SK-N-SH (cell line): ENCODE measurements at regions not wholly inside any gene's neighbourhood (a gene's known extent, or its start where the extent isn't known, plus 50 kb on each side); places are given as distances from the start of the nearest gene placed in this dataset.

Experiments used
- CTCF ChIA-PET: fragments of 300-600, 350-600 bp; formaldehyde crosslinking; extraction: SDS; loops from one replicate; lab custom pipeline; 2021; lab: Yijun Ruan, JAX
- POLR2A ChIA-PET: fragments of 350-600 bp; sonication (Branson Sonifier 250); formaldehyde crosslinking; extraction: SDS; loops from one replicate; lab custom pipeline; 2020; ENCODE audit warnings: antibody characterized with exemption, inconsistent platforms; lab: Yijun Ruan, JAX
- DNase-seq: peaks from one replicate; pipeline ENCODE4 v3.0.0; 2012
- H2AFZ ChIP-seq: fragments of 200-600 bp; sonication (generic); 2 replicates; pipeline ENCODE4 v1.8.1; 2016; ENCODE audit warnings: antibody characterized with exemption, mild to moderate bottlenecking, low read depth
- H3F3A ChIP-seq: fragments of 200-600 bp; sonication (generic); replicated peaks from 2 replicates; pipeline ENCODE3; 2016; ENCODE audit warnings: antibody characterized with exemption, mild to moderate bottlenecking; ENCODE audit not compliant: insufficient read depth
- H3K27ac ChIP-seq, 2 experiments: fragments of 200-500 bp in 1 of 2; fragments of 200-600 bp in 1 of 2; sonication (Bioruptor generic) in 1 of 2; sonication (generic), shearing (Covaris generic) in 1 of 2; 2 replicates each; pipeline versions ENCODE4 v1.5.1 to v1.6.1; 2014 to 2016; ENCODE audit warnings: low read depth in 2 of 2, inconsistent platforms in 1 of 2, low read length in 1 of 2, mild to moderate bottlenecking in 1 of 2, mixed read lengths in 1 of 2
- H3K27me3 ChIP-seq: fragments of 200-600 bp; sonication (generic), shearing (Covaris generic); 2 replicates; pipeline ENCODE4 v1.6.1; 2016; ENCODE audit warnings: mixed run types; ENCODE audit not compliant: insufficient read depth
- H3K36me3 ChIP-seq, 2 experiments: fragments of 200-500 bp in 1 of 2; fragments of 200-600 bp in 1 of 2; sonication (Bioruptor generic) in 1 of 2; sonication (generic) in 1 of 2; replicated peaks in 1 of 2; 2 replicates each; pipeline versions ENCODE3 to v1.5.1; 2014 to 2016; ENCODE audit warnings: low read length in 1 of 2, mild to moderate bottlenecking in 1 of 2; ENCODE audit not compliant: insufficient read depth in 2 of 2, control insufficient read depth in 1 of 2
- H3K4me1 ChIP-seq, 2 experiments: fragments of 200-500 bp in 1 of 2; fragments of 200-600 bp in 1 of 2; sonication (Bioruptor generic) in 1 of 2; sonication (generic), shearing (Covaris generic) in 1 of 2; 2 replicates each; pipeline versions ENCODE4 v1.5.1 to v1.6.1; 2014 to 2016; ENCODE audit warnings: low read depth in 1 of 2, low read length in 1 of 2, mixed run types in 1 of 2; ENCODE audit not compliant: insufficient read depth in 2 of 2, control insufficient read depth in 1 of 2
- H3K4me2 ChIP-seq: fragments of 200-600 bp; sonication (generic), shearing (Covaris generic); 2 replicates; pipeline ENCODE4 v1.6.1; 2017; ENCODE audit warnings: mixed run types
- H3K4me3 ChIP-seq, 2 experiments: fragments of 200-500 bp in 1 of 2; fragments of 200-600 bp in 1 of 2; sonication (Bioruptor generic) in 1 of 2; sonication (generic), shearing (Covaris generic) in 1 of 2; 2 replicates each; pipeline versions ENCODE4 v1.5.1 to v1.8.1; 2014 to 2016; ENCODE audit warnings: low read depth in 2 of 2, inconsistent platforms in 1 of 2, low read length in 1 of 2, mild to moderate bottlenecking in 1 of 2, mixed read lengths in 1 of 2, moderate library complexity in 1 of 2
- H3K79me2 ChIP-seq: fragments of 200-600 bp; sonication (generic); 2 replicates; pipeline ENCODE4 v1.8.1; 2017; ENCODE audit warnings: mild to moderate bottlenecking; ENCODE audit not compliant: insufficient read depth
- H3K9ac ChIP-seq: fragments of 200-600 bp; sonication (generic); 2 replicates; pipeline ENCODE4 v1.6.1; 2017; ENCODE audit warnings: mixed run types
- H3K9me2 ChIP-seq: fragments of 200-600 bp; sonication (generic); 2 replicates; pipeline ENCODE4 v1.6.1; 2017; ENCODE audit warnings: mixed run types
- H3K9me3 ChIP-seq: fragments of 200-600 bp; sonication (generic); 2 replicates; pipeline ENCODE4 v1.6.1; 2017; ENCODE audit warnings: mixed run types, mild to moderate bottlenecking, moderate library complexity
- H4K20me1 ChIP-seq: fragments of 200-600 bp; sonication (generic); 2 replicates; pipeline ENCODE4 v1.6.1; 2017; ENCODE audit warnings: mild to moderate bottlenecking, mixed run types; ENCODE audit not compliant: insufficient read depth
- CHD2 ChIP-seq: fragments of 150-350 bp; IDR thresholded peaks from 2 replicates; pipeline ENCODE4 v1.6.1; 2018; ENCODE audit warnings: low read length; ENCODE audit not compliant: partially characterized antibody
- CTCF ChIP-seq: fragments of 200-600 bp; sonication (generic); IDR thresholded peaks from 2 replicates; pipeline ENCODE4 v1.6.1; 2017; ENCODE audit warnings: antibody characterized with exemption, mild to moderate bottlenecking, moderate library complexity
- EZH2phosphoT487 ChIP-seq: fragments of 200-600 bp; sonication (generic); IDR thresholded peaks from 2 replicates; pipeline ENCODE4 v1.6.1; 2017; ENCODE audit warnings: low read depth, mixed run types, mild to moderate bottlenecking, antibody characterized with exemption, moderate library complexity, borderline replicate concordance
- GABPA ChIP-seq: IDR thresholded peaks from 2 replicates; pipeline ENCODE4 v1.4.0; 2012; ENCODE audit warnings: low read depth, mild to moderate bottlenecking
- GATA2 ChIP-seq: sonication (generic); formaldehyde crosslinking; IDR thresholded peaks from 2 replicates; pipeline ENCODE4 v1.5.0; 2020; ENCODE audit warnings: mild to moderate bottlenecking, missing genetic modification reagents
- JUND ChIP-seq: IDR thresholded peaks from 2 replicates; pipeline ENCODE4 v1.4.0; 2012
- PBX3 ChIP-seq: IDR thresholded peaks from 2 replicates; pipeline ENCODE4; 2012
- POLR2AphosphoS5 ChIP-seq: IDR thresholded peaks from 2 replicates; pipeline ENCODE4 v1.6.1; 2012; ENCODE audit warnings: low read depth, low read length
- RAD21 ChIP-seq: IDR thresholded peaks from 2 replicates; pipeline ENCODE4 v1.6.1; 2012; ENCODE audit warnings: mild to moderate bottlenecking, low read length
- RCOR1 ChIP-seq: fragments of 150-350 bp; IDR thresholded peaks from 2 replicates; pipeline ENCODE4 v1.6.1; 2017; ENCODE audit warnings: antibody characterized with exemption, low read length
- RXRA ChIP-seq: IDR thresholded peaks from 2 replicates; pipeline ENCODE4 v1.4.0; 2012; ENCODE audit warnings: low read depth, mild to moderate bottlenecking, borderline replicate concordance
- SMC3 ChIP-seq: IDR thresholded peaks from 2 replicates; pipeline ENCODE4 v1.6.1; 2012; ENCODE audit warnings: low read depth, low read length, improper control_type of control experiment
- USF2 ChIP-seq: fragments of 150-350 bp; IDR thresholded peaks from 2 replicates; pipeline ENCODE4 v1.6.1; 2017; ENCODE audit warnings: antibody characterized with exemption, low read length, low read depth, borderline replicate concordance
- ZBTB33 ChIP-seq: IDR thresholded peaks from 2 replicates; pipeline ENCODE4 v1.4.0; 2012; ENCODE audit warnings: low read depth, borderline replicate concordance
- WGBS: methylation state at CpG from one replicate; pipeline ENCODE4 v1.1.6; 2017; ENCODE audit warnings: low lambda C conversion rate; 5-methylcytosine and 5-hydroxymethylcytosine counted together

- no peak overlapping the region for H3K4me2 ChIP-seq
- no peaks in the 10 kb centered on the region for H3K27me3 ChIP-seq
- no peaks in the 10 kb centered on the region for H3F3A ChIP-seq
- H3K9me2 ChIP-seq, result no peaks in the 10 kb centered on the region
- no peak overlapping the region for H2AFZ ChIP-seq
- ChIA-PET CTCF (interaction anchor here (0.6 to 1.4 kb wide), 3 partner anchors 18 to 491 kb away, joined by 3 to 4 read pairs (median 3); no protein-coding TSS in a partner anchor), POLR2A (no interaction called here)
- H3K4me1 ChIP-seq, result peaks cover 0 to 6% of the 10 kb centered on the region in 2 experiments; a peak in 1 of 4 replicates
- no peaks in the 10 kb centered on the region for H4K20me1 ChIP-seq
- H3K27ac ChIP-seq, result no peak overlapping the region
- no peak overlapping the region for H3K4me3 ChIP-seq
- H3K9ac ChIP-seq, result no peak overlapping the region
- no peaks in the 10 kb centered on the region for H3K9me3 ChIP-seq
- no peaks in the 10 kb centered on the region for H3K36me3 ChIP-seq
- WGBS, result 56% methylated on average over 16 of the region's 16 CpGs
- no peaks in the 10 kb centered on the region for H3K79me2 ChIP-seq
- no peak for DNase-seq
- no peak for TF ChIP-seq GABPA
- TF ChIP-seq POLR2AphosphoS5, result no peak
- no peak for TF ChIP-seq SMC3
- TF ChIP-seq ZBTB33, result no peak
- TF ChIP-seq PBX3, result no peak
- TF ChIP-seq CTCF, result no peak
- no peak for TF ChIP-seq GATA2 (CRISPR knock-in tag)
- no peak for TF ChIP-seq RCOR1
- TF ChIP-seq EZH2phosphoT487, result no peak
- no peak for TF ChIP-seq JUND
- no peak for TF ChIP-seq CHD2
- no peak for TF ChIP-seq USF2
- TF ChIP-seq RXRA, result no peak
- no peak for TF ChIP-seq RAD21
Measured at GRCh38 chr2:121887513-121888188, 132.2 kb downstream of the TSN start.
